ENCODE measurements at regions not wholly inside any gene's neighbourhood (a gene's known extent, or its start where the extent isn't known, plus 50 kb on each side); places are given as distances from the start of the nearest gene placed in this dataset.

- TF ChIP-seq HNRNPH1 (optimal IDR thresholded peaks at IDR 0.05; ENCODE audit: low read depth, low read length) (no peak), ZNF331 (CRISPR knock-in tag; IDR thresholded peaks at IDR 0.05) (no peak)
These were observed 388.0 kb downstream of the SEC14L1 start for GRCh38 chr17:77528516-77529327.

All from HepG2 (cell line).